HepG2 (cell line): ENCODE measurements at regions not wholly inside any gene's neighbourhood (a gene's known extent, or its start where the extent isn't known, plus 50 kb on each side); places are given as distances from the start of the nearest gene placed in this dataset.

Experiments
- ATAC-seq: fragments of 200-7000 bp; cut with Tn5 transposase; 3 replicates; pipeline ENCODE4 v1.9.1; 2020; ENCODE audit warnings: mild to moderate bottlenecking, moderate library complexity
- BruUV-seq: library from RNA; stranded (reverse); fragments of 400-500 nt; replicated peaks from 2 replicates; lab custom pipeline; 2021; lab: Mats Ljungman, UMichigan
- CTCF ChIA-PET: fragments of 300-600 bp; formaldehyde crosslinking; extraction: SDS; loops from one replicate; lab custom pipeline; 2021; ENCODE audit warnings: low total read pairs, inconsistent platforms, low intra/inter-chr PET ratio; lab: Yijun Ruan, JAX
- POLR2A ChIA-PET: fragments of 350-600 bp; sonication (Branson Sonifier 250); formaldehyde crosslinking; loops from one replicate; lab custom pipeline; 2020; ENCODE audit warnings: antibody characterized with exemption, inconsistent platforms; lab: Yijun Ruan, JAX
- DNase-seq: peaks from one replicate; pipeline ENCODE4 v3.0.0-alpha.2; 2015; ENCODE audit warnings: low spot score
- FAIRE-seq: peaks from 3 replicates; lab custom pipeline; 2011; peaks lifted over from hg19 to GRCh38; lab: Jason Lieb, UNC
- H2AFZ ChIP-seq: one replicate; pipeline ENCODE4 v1.6.1; 2011; ENCODE audit warnings: low read length, inconsistent platforms
- H3K27ac ChIP-seq: fragments of 300-600 bp; 3 replicates; pipeline ENCODE4 v1.8.0; 2011; ENCODE audit warnings: mixed run types, mild to moderate bottlenecking, mixed read lengths, low read length, inconsistent platforms; ENCODE audit not compliant: insufficient read depth; ENCODE audit errors: extremely low read length
- H3K27me3 ChIP-seq, 2 experiments: fragments of 200-600 bp in 1 of 2; 2 replicates in 1 of 2; 3 replicates in 1 of 2; pipeline versions ENCODE4 v1.6.0 to v1.8.0; 2011; ENCODE audit warnings: low read length in 2 of 2, mild to moderate bottlenecking in 2 of 2, moderate library complexity in 2 of 2, inconsistent platforms in 1 of 2; ENCODE audit not compliant: insufficient read depth in 2 of 2, control insufficient read depth in 1 of 2
- H3K36me3 ChIP-seq, 2 experiments: fragments of 200-600 bp in 1 of 2; replicated peaks in 1 of 2; 2 replicates in 1 of 2; 3 replicates in 1 of 2; pipeline versions ENCODE4 v1.5.1 to v1.8.0; 2011; ENCODE audit warnings: low read length in 2 of 2, inconsistent platforms in 1 of 2; ENCODE audit not compliant: insufficient read depth in 2 of 2, control insufficient read depth in 1 of 2
- H3K4me1 ChIP-seq: 2 replicates; pipeline ENCODE4 v1.5.1; 2012; ENCODE audit warnings: low read length, inconsistent platforms; ENCODE audit not compliant: insufficient read depth
- H3K4me2 ChIP-seq: 2 replicates; pipeline ENCODE4 v1.6.0; 2011; ENCODE audit warnings: low read depth, low read length, inconsistent platforms
- H3K4me3 ChIP-seq, 3 experiments: fragments of 200-600 bp in 1 of 3; sonication (generic), shearing (Covaris generic) in 1 of 3; replicated peaks in 1 of 3; 2 replicates each; pipeline ENCODE4 v1.5.1; 2011 to 2016; ENCODE audit warnings: low read length in 3 of 3, inconsistent platforms in 2 of 3, low read depth in 2 of 3, mild to moderate bottlenecking in 2 of 3, control low read depth in 1 of 3, mixed read lengths in 1 of 3; ENCODE audit not compliant: insufficient read depth in 1 of 3
- H3K79me2 ChIP-seq: one replicate; pipeline ENCODE4 v1.6.1; 2011; ENCODE audit warnings: low read length, inconsistent platforms; ENCODE audit not compliant: insufficient read depth
- H3K9ac ChIP-seq: 2 replicates; pipeline ENCODE4 v1.6.0; 2011; ENCODE audit warnings: mild to moderate bottlenecking, low read depth, low read length, inconsistent platforms; ENCODE audit not compliant: insufficient read depth
- H3K9me3 ChIP-seq: 2 replicates; pipeline ENCODE4 v1.5.1; 2012; ENCODE audit warnings: mild to moderate bottlenecking, low read length
- H4K20me1 ChIP-seq: 2 replicates; pipeline ENCODE4 v1.6.0; 2011; ENCODE audit warnings: inconsistent platforms, mild to moderate bottlenecking, low read length, moderate library complexity; ENCODE audit not compliant: insufficient read depth
- DBP ChIP-seq: sonication (generic); formaldehyde crosslinking; IDR thresholded peaks from 2 replicates; pipeline ENCODE4 v1.4.0; 2020; ENCODE audit warnings: missing genetic modification reagents; ENCODE audit errors: not compliant biosample characterization
- DRAP1 ChIP-seq: IDR thresholded peaks from 2 replicates; pipeline ENCODE4 v1.6.1; 2016; ENCODE audit warnings: missing genetic modification reagents, missing compliant biosample characterization
- FOSL1 ChIP-seq: sonication (generic); formaldehyde crosslinking; IDR thresholded peaks from 2 replicates; pipeline ENCODE4 v1.9.0; 2021; ENCODE audit warnings: missing genetic modification reagents, borderline replicate concordance
- GABPB1 ChIP-seq: IDR thresholded peaks from 2 replicates; pipeline ENCODE4 v1.6.1; 2016; ENCODE audit warnings: mild to moderate bottlenecking, missing genetic modification reagents, moderate library complexity, missing compliant biosample characterization
- GATAD1 ChIP-seq: IDR thresholded peaks from 2 replicates; pipeline ENCODE4 v1.6.1; 2016; ENCODE audit warnings: missing genetic modification reagents, missing compliant biosample characterization
- IRF1 ChIP-seq: sonication (generic); formaldehyde crosslinking; IDR thresholded peaks from 2 replicates; pipeline ENCODE4 v1.4.0; 2020; ENCODE audit warnings: low read depth, mild to moderate bottlenecking, missing genetic modification reagents
- KAT8 ChIP-seq: IDR thresholded peaks from 2 replicates; pipeline ENCODE4 v1.6.1; 2016; ENCODE audit warnings: missing genetic modification reagents, missing compliant biosample characterization
- MTF2 ChIP-seq: sonication (generic); formaldehyde crosslinking; IDR thresholded peaks from 2 replicates; pipeline ENCODE4 v1.5.0; 2020; ENCODE audit warnings: missing genetic modification reagents, borderline replicate concordance
- SNAPC4 ChIP-seq: sonication (generic); formaldehyde crosslinking; IDR thresholded peaks from 2 replicates; pipeline ENCODE4 v1.4.0; 2020; ENCODE audit warnings: mild to moderate bottlenecking, missing genetic modification reagents
- SRSF1 ChIP-seq: fragments of 200-400 bp; formaldehyde crosslinking; optimal IDR thresholded peaks from 2 replicates; pipeline ENCODE3; 2017; ENCODE audit warnings: mild to moderate bottlenecking, low read depth, low read length, moderate library complexity
- TIGD3 ChIP-seq: sonication (generic); formaldehyde crosslinking; IDR thresholded peaks from 2 replicates; pipeline ENCODE4 v1.5.1; 2020; ENCODE audit warnings: mild to moderate bottlenecking, missing genetic modification reagents, borderline replicate concordance
- ZNF574 ChIP-seq: sonication (generic); formaldehyde crosslinking; IDR thresholded peaks from 2 replicates; pipeline ENCODE4 v1.4.0; 2020; ENCODE audit warnings: missing genetic modification reagents
- WGBS: methylation state at CpG from one replicate; pipeline ENCODE4 v1.1.6; 2017; ENCODE audit warnings: low lambda C conversion rate; 5-methylcytosine and 5-hydroxymethylcytosine counted together
- in situ Hi-C: cut with HindIII; loops from 2 replicates; pipeline ENCODE4 v1.10.0; 2017; ENCODE audit warnings: low pct_unique_long_range_greater_than_20kb; ENCODE audit not compliant: extremely low pct_ligation_motif_present
- intact Hi-C: fragments of 100-400 bp; cut with micrococcal nuclease; formaldehyde crosslinking; loops from one replicate; pipeline ENCODE4 v1.10.0; 2022; ENCODE audit not compliant: unreplicated experiment

GRCh38 chr2:42938671-42939370 lies 146.4 kb upstream of the HAAO start:
- in situ Hi-C loops: no loop called here
- Histone ChIP-seq H3K9ac (no peak overlapping the region), H3K4me2 (no peak overlapping the region), H3K36me3 (no peaks in the 10 kb centered on the region), H3K4me1 (peaks cover 93% of the 10 kb centered on the region), H2AFZ (no peak overlapping the region), H4K20me1 (no peaks in the 10 kb centered on the region), H3K9me3 (no peaks in the 10 kb centered on the region), H3K27ac (no peak overlapping the region), H3K4me3 (no peak overlapping the region), H3K27me3 (no peaks in the 10 kb centered on the region; a peak in 1 of 5 replicates), H3K79me2 (no peaks in the 10 kb centered on the region)
- WGBS: 96% methylated on average over 3 of the region's 3 CpGs
- ChIA-PET POLR2A (interaction anchor here (1.3 kb wide), 1 partner anchor 10 kb away, joined by 3 read pairs; no protein-coding TSS in a partner anchor), CTCF (no interaction called here)
- BruUV-seq: no TSS peak
- no peak for FAIRE-seq
- intact Hi-C loops: no loop called here
- no peak for DNase-seq
- no peak for ATAC-seq
- TF ChIP-seq MTF2 (CRISPR knock-in tag): no peak
- TF ChIP-seq ZNF574 (CRISPR knock-in tag): no peak
- no peak for TF ChIP-seq GABPB1 (CRISPR knock-in tag)
- no peak for TF ChIP-seq GATAD1 (CRISPR knock-in tag)
- TF ChIP-seq FOSL1 (CRISPR knock-in tag): no peak
- no peak for TF ChIP-seq IRF1 (CRISPR knock-in tag)
- no peak for TF ChIP-seq DBP (CRISPR knock-in tag)
- no peak for TF ChIP-seq SNAPC4 (CRISPR knock-in tag)
- TF ChIP-seq SRSF1: no peak
- TF ChIP-seq TIGD3 (CRISPR knock-in tag): no peak
- no peak for TF ChIP-seq KAT8 (CRISPR knock-in tag)
- TF ChIP-seq DRAP1 (CRISPR knock-in tag): no peak
